HG02588 (cell line): ENCODE measurements at regions not wholly inside any gene's neighbourhood (a gene's known extent, or its start where the extent isn't known, plus 50 kb on each side); places are given as distances from the start of the nearest gene placed in this dataset.
"Not testable (repeated sequence)": the region's sequence is repeated elsewhere in the genome, so short reads cannot be mapped to it uniquely, and the experiment has no call there.

Experiments used
- ATAC-seq: cut with Tn5 transposase; IDR thresholded peaks from one replicate; pipeline ENCODE4 v1.9.1; 2021; ENCODE audit warnings: mild to moderate bottlenecking, moderate library complexity; ENCODE audit not compliant: unreplicated experiment

- ATAC-seq, result no peak
Measured at GRCh38 chr1:41994195-41994894, 75.6 kb upstream of the HIVEP3 start.

GRCh38 chr1:41983451-41983850, 64.7 kb upstream of the HIVEP3 start:
- no peak for ATAC-seq

- no peak for ATAC-seq
Measured at GRCh38 chr1:41981796-41982195, 63.1 kb upstream of the HIVEP3 start.

GRCh38 chr1:41980827-41981653, 62.3 kb upstream of the HIVEP3 start:
- ATAC-seq, result no peak

- ATAC-seq, result no peak
Measured at GRCh38 chr1:41978986-41979385, 60.3 kb upstream of the HIVEP3 start.

- no peak for ATAC-seq
Measured at GRCh38 chr1:41977326-41977725, 58.6 kb upstream of the HIVEP3 start.

GRCh38 chr1:41976671-41977070, 57.9 kb upstream of the HIVEP3 start:
- no peak for ATAC-seq

GRCh38 chr1:41975850-41976569, 57.3 kb upstream of the HIVEP3 start:
- no peak for ATAC-seq

- ATAC-seq, result no peak
Measured at GRCh38 chr1:41975121-41975520, 56.4 kb upstream of the HIVEP3 start.

- not testable (repeated sequence) for ATAC-seq
Measured at GRCh38 chr1:41968557-41968956, 49.8 kb upstream of the HIVEP3 start.
